GM10266 (cell line): ENCODE measurements at regions not wholly inside any gene's neighbourhood (a gene's known extent, or its start where the extent isn't known, plus 50 kb on each side); places are given as distances from the start of the nearest gene placed in this dataset.

Source experiments
- DNase-seq: peaks from one replicate; pipeline ENCODE4 v3.0.0; 2012; ENCODE audit errors: extremely low spot score
- TF ChIP-seq, protein P1 (sequence below): IDR thresholded peaks from 2 replicates; pipeline ENCODE4 v1.5.1; 2012; ENCODE audit warnings: mild to moderate bottlenecking, low read depth; ENCODE audit not compliant: control insufficient read depth, insufficient read depth; ENCODE audit errors: missing control alignments

DNA sequence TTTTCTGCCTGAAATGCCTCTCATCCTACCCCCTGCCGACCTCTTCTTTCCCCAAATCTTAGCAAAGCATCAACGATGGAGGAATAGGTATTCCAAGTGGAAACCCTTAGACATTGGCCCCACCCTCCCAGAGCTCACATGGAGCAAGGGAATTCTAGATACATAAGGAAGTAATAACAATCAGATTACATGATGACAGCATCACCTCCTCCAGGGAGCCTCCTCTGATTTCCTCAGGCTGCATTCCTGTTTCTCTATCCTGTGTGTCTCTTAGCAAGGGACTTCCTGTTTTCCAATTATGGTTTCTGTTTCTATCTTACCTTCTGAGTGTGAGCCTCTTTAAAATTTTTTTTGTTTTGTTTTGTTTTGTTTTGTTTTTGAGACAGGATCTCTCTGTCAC, 246.6 kb downstream of the TSHZ3 start:
- TF ChIP-seq, protein P1, sequence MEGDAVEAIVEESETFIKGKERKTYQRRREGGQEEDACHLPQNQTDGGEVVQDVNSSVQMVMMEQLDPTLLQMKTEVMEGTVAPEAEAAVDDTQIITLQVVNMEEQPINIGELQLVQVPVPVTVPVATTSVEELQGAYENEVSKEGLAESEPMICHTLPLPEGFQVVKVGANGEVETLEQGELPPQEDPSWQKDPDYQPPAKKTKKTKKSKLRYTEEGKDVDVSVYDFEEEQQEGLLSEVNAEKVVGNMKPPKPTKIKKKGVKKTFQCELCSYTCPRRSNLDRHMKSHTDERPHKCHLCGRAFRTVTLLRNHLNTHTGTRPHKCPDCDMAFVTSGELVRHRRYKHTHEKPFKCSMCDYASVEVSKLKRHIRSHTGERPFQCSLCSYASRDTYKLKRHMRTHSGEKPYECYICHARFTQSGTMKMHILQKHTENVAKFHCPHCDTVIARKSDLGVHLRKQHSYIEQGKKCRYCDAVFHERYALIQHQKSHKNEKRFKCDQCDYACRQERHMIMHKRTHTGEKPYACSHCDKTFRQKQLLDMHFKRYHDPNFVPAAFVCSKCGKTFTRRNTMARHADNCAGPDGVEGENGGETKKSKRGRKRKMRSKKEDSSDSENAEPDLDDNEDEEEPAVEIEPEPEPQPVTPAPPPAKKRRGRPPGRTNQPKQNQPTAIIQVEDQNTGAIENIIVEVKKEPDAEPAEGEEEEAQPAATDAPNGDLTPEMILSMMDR = no peak

DNA sequence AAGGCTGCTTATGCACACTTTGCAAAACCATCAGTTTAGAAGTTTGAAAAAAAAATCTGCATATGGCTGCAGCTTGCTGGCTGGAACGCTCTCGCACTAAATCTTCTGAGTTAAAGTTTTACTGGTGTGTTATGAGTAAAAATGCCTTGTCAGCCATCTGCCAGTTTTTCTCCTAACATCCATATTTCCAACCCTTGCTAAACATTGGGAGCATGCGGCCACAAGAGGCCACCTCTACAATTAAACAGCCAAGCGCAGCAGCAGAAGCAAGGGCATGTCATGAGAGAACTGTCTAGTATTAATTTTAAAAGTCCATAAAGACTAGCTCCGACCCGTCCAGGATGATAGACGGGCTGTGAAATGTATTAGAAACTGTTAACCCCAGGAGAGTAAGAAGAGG, 248.3 kb downstream of the TSHZ3 start:
- DNase-seq = no peak
- TF ChIP-seq, protein P1 = no peak

More for the DNA sequence above, 246.6 kb downstream of the TSHZ3 start:
- DNase-seq = no peak

DNA sequence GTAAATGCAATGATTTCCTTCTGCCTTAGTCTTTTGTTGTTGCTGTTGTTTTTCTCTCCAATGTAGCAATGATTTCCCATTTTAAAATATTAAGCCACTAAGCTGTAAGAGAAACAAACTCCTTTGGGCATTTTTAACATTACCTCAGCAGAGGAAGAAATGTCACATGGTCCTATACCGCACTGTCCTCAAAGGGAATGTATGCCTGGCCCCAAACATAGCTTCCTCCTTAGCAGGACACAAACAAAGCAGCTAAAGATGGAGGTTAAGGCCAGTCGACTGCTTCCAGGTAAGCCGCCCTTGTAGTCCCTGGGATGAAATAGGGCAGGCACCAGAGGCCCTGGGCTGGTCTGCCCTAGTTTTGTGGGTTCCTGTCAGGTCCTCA, 249.0 kb downstream of the TSHZ3 start:
- TF ChIP-seq, protein P1 = no peak
- DNase-seq = no peak

DNA sequence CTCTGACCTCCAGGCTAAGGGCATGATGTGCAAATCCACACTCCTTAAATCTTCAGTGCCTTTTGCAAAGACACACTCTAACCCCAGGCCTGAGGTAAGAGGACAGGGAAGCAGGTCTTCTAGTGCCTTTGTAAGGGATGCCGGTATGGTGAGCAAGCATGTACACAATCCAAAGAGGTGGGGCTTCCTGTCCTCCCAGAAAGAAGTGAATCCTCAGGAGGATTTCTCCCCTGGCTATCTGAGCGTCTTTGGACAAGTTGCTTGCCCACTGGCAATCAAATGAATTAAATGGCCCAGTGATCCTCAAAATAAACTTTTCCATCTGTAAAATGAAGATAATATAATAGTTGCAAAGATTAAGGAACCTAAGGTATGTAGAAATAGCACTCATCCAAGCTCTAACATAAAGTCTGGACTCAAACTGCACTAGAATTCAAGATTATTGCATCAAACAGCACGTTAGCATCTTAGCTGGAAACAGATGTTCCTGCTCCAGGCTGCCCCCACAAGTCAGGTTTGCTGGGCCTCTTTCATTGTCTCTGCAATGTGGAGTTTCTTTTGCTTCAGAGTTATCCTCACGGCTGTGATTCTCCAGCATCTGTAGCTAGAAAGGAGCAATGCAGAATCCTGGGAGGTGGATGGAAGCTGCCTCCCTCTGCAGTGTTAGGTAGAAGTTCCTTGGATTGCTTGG, 249.6 kb downstream of the TSHZ3 start:
- TF ChIP-seq, protein P1 = no peak
- DNase-seq = no peak

DNA sequence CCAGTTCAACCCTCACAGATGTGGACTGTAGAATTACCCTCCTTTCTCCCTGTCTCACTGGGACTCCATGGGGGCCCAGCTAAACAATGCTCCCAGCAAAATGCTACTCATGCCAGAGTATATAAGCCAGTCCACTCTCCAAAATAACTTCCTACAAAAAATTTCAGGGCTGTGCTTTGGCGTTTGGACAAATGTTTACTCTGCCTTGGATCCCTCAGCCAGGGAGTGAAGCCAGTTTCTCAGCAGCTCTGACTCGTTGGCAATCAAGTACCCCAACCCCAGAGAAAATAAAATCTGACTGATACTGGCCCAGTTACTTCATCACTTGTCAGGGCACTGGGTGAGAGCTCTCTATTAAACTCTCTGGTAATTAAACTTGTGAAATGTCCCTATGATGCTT, 250.4 kb downstream of the TSHZ3 start:
- no peak for DNase-seq
- TF ChIP-seq, protein P1 = no peak

DNA sequence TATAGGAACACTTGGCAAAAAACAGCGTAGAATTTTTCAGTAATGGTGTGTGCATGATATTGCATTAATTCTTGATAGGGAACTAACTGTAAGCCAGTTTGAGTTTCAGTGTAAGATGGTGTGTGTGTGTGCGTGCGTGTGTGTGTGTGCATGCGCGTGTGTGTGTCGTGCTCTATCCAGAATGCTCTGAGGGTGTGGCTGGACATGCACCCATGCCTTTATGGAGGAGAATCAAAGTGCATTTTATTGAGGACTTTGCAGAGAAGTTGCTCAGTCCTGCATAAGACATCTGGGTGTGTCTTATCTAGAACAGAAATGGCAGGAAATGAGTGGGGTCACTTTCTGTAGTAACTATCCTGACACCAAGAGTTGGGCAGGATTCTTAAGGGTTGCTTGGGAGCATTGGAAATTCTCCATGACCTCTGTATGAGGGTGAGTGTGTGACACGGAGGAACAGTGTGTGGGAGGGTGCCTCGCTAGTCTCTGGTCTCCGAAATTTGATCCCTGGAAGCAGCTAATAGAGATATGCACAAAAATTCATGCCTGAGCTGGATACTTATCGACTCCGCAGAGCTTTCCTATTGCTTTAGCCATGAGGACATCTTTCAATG, 252.2 kb downstream of the TSHZ3 start:
- TF ChIP-seq, protein P1 = no peak
- DNase-seq = no peak
